Hypothalamus (tissue), 51 donors: ENCODE measurements at regions not wholly inside any gene's neighbourhood (a gene's known extent, or its start where the extent isn't known, plus 50 kb on each side); places are given as distances from the start of the nearest gene placed in this dataset.
A peak's percentile ranks its signal among the peaks of the same experiment; 100 is the strongest.
"Not testable (repeated sequence)": the region's sequence is repeated elsewhere in the genome, so short reads cannot be mapped to it uniquely, and the experiment has no call there.

ENCODE experiments used
- DNase-seq, 51 donors: peaks; one replicate each; lab custom pipeline; 2025; lab: John Stamatoyannopoulos, UW

DNA sequence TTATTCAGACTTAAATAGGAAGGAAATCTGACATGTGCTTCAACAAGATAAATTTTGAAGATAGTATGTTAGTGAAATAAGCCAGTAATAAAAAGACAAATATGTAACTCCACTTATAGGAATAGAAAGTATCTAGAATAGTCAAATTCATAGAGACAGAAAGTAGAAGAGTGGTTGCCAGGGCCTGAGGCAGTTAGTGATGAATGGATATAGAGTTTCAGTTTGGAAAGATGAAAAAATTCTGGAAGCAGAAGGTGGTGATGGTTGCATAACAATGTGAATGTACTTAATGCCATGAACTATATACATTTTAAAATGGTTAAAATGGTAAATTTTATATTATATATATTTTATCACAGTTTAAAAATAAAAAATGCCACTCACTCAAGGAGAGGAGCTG is 54.3 kb downstream of the HAND2 start:
- DNase-seq = no peak

DNA sequence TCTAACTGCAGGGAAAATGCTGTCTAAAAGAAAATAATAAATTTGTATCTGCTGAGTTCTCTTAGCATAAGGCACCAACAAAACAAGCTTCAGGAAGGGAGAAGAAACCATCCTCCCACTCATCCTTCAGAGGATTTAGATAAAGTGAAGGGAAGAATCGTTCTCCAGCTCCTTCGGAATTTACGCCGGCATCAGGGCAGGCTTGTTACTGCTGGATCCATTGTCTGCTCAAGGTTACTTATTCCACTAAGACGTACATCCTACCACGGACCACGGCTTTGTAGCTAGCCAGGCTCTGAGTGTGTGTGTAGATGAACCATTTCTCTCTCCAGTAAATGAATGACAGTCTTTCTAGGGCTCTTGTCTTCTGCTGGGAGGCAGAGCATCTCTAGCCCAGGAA is 60.4 kb downstream of the HAND2 start:
- no peak for DNase-seq

DNA sequence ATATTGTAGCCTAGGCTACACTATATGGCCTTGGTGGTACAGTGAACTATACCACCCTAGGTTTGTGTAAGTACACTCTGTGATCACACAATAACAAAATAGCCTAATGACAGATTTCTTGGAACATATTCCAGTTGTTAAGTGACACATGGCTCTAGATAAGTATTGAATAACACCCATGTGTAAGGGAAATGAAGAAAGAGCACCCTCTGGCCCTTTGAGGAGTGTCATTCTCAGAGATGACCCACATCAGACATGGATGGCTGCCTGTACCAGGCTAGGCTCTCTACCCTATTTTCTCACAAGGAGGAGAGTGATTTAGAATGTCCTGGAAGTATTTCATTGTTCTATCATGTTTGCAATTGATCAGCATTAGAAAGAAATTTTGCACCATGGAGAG is 61.7 kb downstream of the HAND2 start:
- no peak for DNase-seq

GRCh38 chr4:173466101-173466500 is 63.9 kb downstream of the HAND2 start:
- no peak for DNase-seq

GRCh38 chr4:173464481-173464880 is 65.5 kb downstream of the HAND2 start:
- DNase-seq = no peak

GRCh38 chr4:173463816-173464215 is 64.9 kb upstream of the SCRG1 start:
- DNase-seq = no peak

- no peak for DNase-seq
Observed at GRCh38 chr4:173461170-173461569, 62.3 kb upstream of the SCRG1 start.

GRCh38 chr4:173459857-173460256 is 60.9 kb upstream of the SCRG1 start:
- no peak for DNase-seq

GRCh38 chr4:173457893-173458292 is 59.0 kb upstream of the SCRG1 start:
- DNase-seq = no peak

- DNase-seq = not testable (repeated sequence)
Observed at GRCh38 chr4:173451435-173451834, 52.5 kb upstream of the SCRG1 start.

- DNase-seq = no peak
Observed at GRCh38 chr4:173450281-173450680, 51.4 kb upstream of the SCRG1 start.

DNA sequence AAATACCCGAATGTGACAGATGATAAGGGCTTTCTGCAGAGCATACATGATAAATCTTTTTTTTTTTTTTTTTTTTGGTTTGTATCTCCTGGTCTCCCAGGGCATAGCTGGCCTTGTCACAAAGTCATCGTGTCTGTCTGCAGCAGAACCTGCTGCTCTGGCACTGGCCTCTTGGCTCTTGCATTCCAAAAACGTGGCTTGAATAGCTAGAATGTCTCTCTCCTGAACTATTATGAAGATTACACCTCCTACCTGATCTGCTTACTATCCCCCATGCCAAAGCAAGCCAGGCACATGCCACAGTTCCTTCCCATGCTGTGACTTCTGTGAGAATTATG is 50.4 kb upstream of the SCRG1 start:
- DNase-seq = peak in 1 of 51 donors; percentile 25

GRCh38 chr4:173448608-173449379 is 49.9 kb upstream of the SCRG1 start:
- DNase-seq = peak in 1 of 51 donors; percentile 61
